Loucy (cell line): ENCODE measurements at regions not wholly inside any gene's neighbourhood (a gene's known extent, or its start where the extent isn't known, plus 50 kb on each side); places are given as distances from the start of the nearest gene placed in this dataset.

ENCODE experiments used
- CTCF ChIP-seq: fragments of 200-600 bp; sonication (generic); conservative IDR thresholded peaks from 2 replicates; pipeline ENCODE4 v1.5.1; 2014; ENCODE audit warnings: mild to moderate bottlenecking, antibody characterized with exemption, low read length
- EZH2phosphoT487 ChIP-seq: fragments of 200-600 bp; IDR thresholded peaks from 2 replicates; pipeline ENCODE4 v1.6.1; 2018; ENCODE audit warnings: antibody characterized with exemption, mild to moderate bottlenecking, moderate library complexity, borderline replicate concordance

GRCh38 chr14:84203896-84204295 lies 1326.0 kb upstream of the FLRT2 start:
- no peak for TF ChIP-seq CTCF
- TF ChIP-seq EZH2phosphoT487: no peak
